Suprapubic skin (tissue), 4 donors: ENCODE measurements at regions not wholly inside any gene's neighbourhood (a gene's known extent, or its start where the extent isn't known, plus 50 kb on each side); places are given as distances from the start of the nearest gene placed in this dataset.

Source experiments
- DNase-seq, 2 donors: peaks; one replicate each; pipeline ENCODE4 v3.0.0-alpha.2; 2019; ENCODE audit warnings: low spot score in 2 of 2
- H3K27ac ChIP-seq: fragments of 200-600 bp; sonication (generic); one replicate; pipeline ENCODE4 v1.5.1; 2019
- H3K27me3 ChIP-seq: fragments of 200-600 bp; sonication (generic); one replicate; pipeline ENCODE4 v1.5.1; 2019
- H3K36me3 ChIP-seq: fragments of 200-600 bp; sonication (generic); one replicate; pipeline ENCODE4 v1.5.1; 2019
- H3K4me1 ChIP-seq: fragments of 200-600 bp; sonication (generic); one replicate; pipeline ENCODE4 v1.5.1; 2019
- H3K4me3 ChIP-seq: fragments of 200-600 bp; sonication (generic); one replicate; pipeline ENCODE4 v1.5.1; 2019; ENCODE audit warnings: mild to moderate bottlenecking
- H3K9me3 ChIP-seq: fragments of 200-600 bp; sonication (generic); one replicate; pipeline ENCODE4 v1.5.1; 2019
- CTCF ChIP-seq, 2 donors: fragments of 200-600 bp in 1 of 2; fragments of 450-650 bp in 1 of 2; sonication (generic) in 1 of 2; IDR thresholded peaks; one replicate each; pipeline ENCODE4 v1.5.1; 2016 to 2019; ENCODE audit warnings: antibody characterized with exemption in 2 of 2, mild to moderate bottlenecking in 1 of 2, moderate library complexity in 1 of 2
- EP300 ChIP-seq: sonication (generic); formaldehyde crosslinking; IDR thresholded peaks from one replicate; pipeline ENCODE4 v1.6.1; 2017; ENCODE audit warnings: antibody characterized with exemption
- POLR2A ChIP-seq, 2 donors: fragments of 450-650 bp; IDR thresholded peaks; one replicate each; pipeline ENCODE4 v1.6.1; 2017; ENCODE audit warnings: antibody characterized with exemption in 2 of 2, mild to moderate bottlenecking in 2 of 2, moderate library complexity in 2 of 2
- POLR2AphosphoS5 ChIP-seq, 3 donors: sonication (generic); formaldehyde crosslinking; IDR thresholded peaks; one replicate each; pipeline ENCODE4 v1.6.1; 2017; ENCODE audit warnings: antibody characterized with exemption in 3 of 3
- WGBS: methylation state at CpG from one replicate; pipeline ENCODE4 v1.1.5; 2018; 5-methylcytosine and 5-hydroxymethylcytosine counted together

GRCh38 chr20:6863798-6864201 lies 96.3 kb downstream of the BMP2 start:
- Histone ChIP-seq H3K36me3 (no peaks in the 10 kb centered on the region), H3K4me3 (no peak overlapping the region), H3K4me1 (peaks cover 3% of the 10 kb centered on the region), H3K9me3 (no peaks in the 10 kb centered on the region), H3K27ac (no peak overlapping the region), H3K27me3 (no peaks in the 10 kb centered on the region)
- DNase-seq: no peak
- 47% methylated on average over 7 of the region's 7 CpGs for WGBS
- no peak for TF ChIP-seq CTCF (IDR thresholded peaks at IDR 0.05)
- TF ChIP-seq EP300: no peak
- no peak for TF ChIP-seq POLR2A (IDR thresholded peaks at IDR 0.05)
- TF ChIP-seq POLR2AphosphoS5 (IDR thresholded peaks at IDR 0.05): no peak

DNA sequence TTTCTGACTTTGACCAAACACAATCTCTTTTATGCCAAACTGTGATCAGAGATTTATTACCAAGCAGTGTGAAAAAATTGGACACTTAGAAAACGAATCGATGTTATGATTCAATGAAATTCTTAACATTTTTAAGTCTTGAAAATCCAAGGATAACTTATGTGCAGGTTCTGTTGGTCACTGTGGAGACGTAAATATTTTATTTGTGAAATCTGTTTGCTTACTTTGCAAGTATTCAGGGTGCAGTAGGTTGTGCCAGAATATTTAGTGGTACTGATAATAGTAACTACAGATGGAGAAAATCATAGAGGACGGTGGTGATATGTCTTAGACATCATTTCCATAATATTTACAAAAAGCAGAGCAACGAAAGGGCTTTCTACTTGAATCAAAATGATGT lies 97.3 kb downstream of the BMP2 start:
- H3K4me3 ChIP-seq: no peak overlapping the region
- TF ChIP-seq POLR2AphosphoS5 (IDR thresholded peaks at IDR 0.05) (no peak), EP300 (no peak), POLR2A (IDR thresholded peaks at IDR 0.05) (no peak), CTCF (IDR thresholded peaks at IDR 0.05) (no peak)
- H3K27ac ChIP-seq: no peak overlapping the region
- DNase-seq: no peak
- H3K36me3 ChIP-seq: no peaks in the 10 kb centered on the region
- peaks cover 3% of the 10 kb centered on the region for H3K4me1 ChIP-seq
- H3K27me3 ChIP-seq: no peaks in the 10 kb centered on the region
- no peaks in the 10 kb centered on the region for H3K9me3 ChIP-seq
- WGBS: 61% methylated on average over 5 of the region's 5 CpGs

GRCh38 chr20:6866741-6867140 lies 99.3 kb downstream of the BMP2 start:
- peaks cover 3% of the 10 kb centered on the region for H3K4me1 ChIP-seq
- no peak overlapping the region for H3K4me3 ChIP-seq
- H3K27me3 ChIP-seq: peaks cover 1% of the 10 kb centered on the region
- no peaks in the 10 kb centered on the region for H3K36me3 ChIP-seq
- TF ChIP-seq EP300 (no peak), POLR2A (IDR thresholded peaks at IDR 0.05) (no peak), POLR2AphosphoS5 (IDR thresholded peaks at IDR 0.05) (no peak), CTCF (IDR thresholded peaks at IDR 0.05) (no peak)
- 6% methylated on average over 3 of the region's 3 CpGs for WGBS
- H3K27ac ChIP-seq: no peak overlapping the region
- H3K9me3 ChIP-seq: no peaks in the 10 kb centered on the region
- no peak for DNase-seq

GRCh38 chr20:6868861-6869260 lies 101.4 kb downstream of the BMP2 start:
- WGBS: 57% methylated on average over 7 of the region's 7 CpGs
- no peak overlapping the region for H3K27ac ChIP-seq
- H3K4me3 ChIP-seq: no peak overlapping the region
- no peaks in the 10 kb centered on the region for H3K36me3 ChIP-seq
- peaks cover 3% of the 10 kb centered on the region for H3K4me1 ChIP-seq
- H3K9me3 ChIP-seq: no peaks in the 10 kb centered on the region
- peaks cover 9% of the 10 kb centered on the region for H3K27me3 ChIP-seq
- TF ChIP-seq POLR2A (IDR thresholded peaks at IDR 0.05) (no peak), POLR2AphosphoS5 (IDR thresholded peaks at IDR 0.05) (no peak), CTCF (IDR thresholded peaks at IDR 0.05) (no peak), EP300 (no peak)
- DNase-seq: no peak

GRCh38 chr20:6870559-6870958 lies 103.1 kb downstream of the BMP2 start:
- H3K27ac ChIP-seq: no peak overlapping the region
- H3K27me3 ChIP-seq: peaks cover 9% of the 10 kb centered on the region
- H3K36me3 ChIP-seq: no peaks in the 10 kb centered on the region
- 51% methylated on average over 5 of the region's 5 CpGs for WGBS
- H3K4me1 ChIP-seq: no peaks in the 10 kb centered on the region
- TF ChIP-seq EP300 (no peak), POLR2A (IDR thresholded peaks at IDR 0.05) (no peak), POLR2AphosphoS5 (IDR thresholded peaks at IDR 0.05) (no peak), CTCF (IDR thresholded peaks at IDR 0.05) (no peak)
- no peak overlapping the region for H3K4me3 ChIP-seq
- no peaks in the 10 kb centered on the region for H3K9me3 ChIP-seq
- DNase-seq: no peak
